IPS DF 6.9 (cell line): ENCODE measurements at regions not wholly inside any gene's neighbourhood (a gene's known extent, or its start where the extent isn't known, plus 50 kb on each side); places are given as distances from the start of the nearest gene placed in this dataset.

Experiments used
- DNase-seq: peaks from one replicate; pipeline ENCODE4 v3.0.0-alpha.2; 2013; ENCODE audit warnings: low read depth, low spot score
- H3K27ac ChIP-seq: one replicate; pipeline ENCODE4 v1.5.1; 2013; ENCODE audit warnings: low read length, control low read depth
- H3K27me3 ChIP-seq: 2 replicates; pipeline ENCODE4 v1.6.1; 2013; ENCODE audit warnings: mild to moderate bottlenecking, low read length; ENCODE audit not compliant: control insufficient read depth, insufficient read depth
- H3K36me3 ChIP-seq: 2 replicates; pipeline ENCODE4 v1.6.1; 2013; ENCODE audit warnings: low read length; ENCODE audit not compliant: control insufficient read depth, insufficient read depth
- H3K4me1 ChIP-seq: 2 replicates; pipeline ENCODE4 v1.6.1; 2013; ENCODE audit warnings: low read length; ENCODE audit not compliant: control insufficient read depth, insufficient read depth
- H3K4me3 ChIP-seq: 2 replicates; pipeline ENCODE4 v1.5.1; 2013; ENCODE audit warnings: mild to moderate bottlenecking, low read length
- H3K9me3 ChIP-seq: 2 replicates; pipeline ENCODE4 v1.6.1; 2013; ENCODE audit warnings: low read length, inconsistent platforms; ENCODE audit not compliant: control insufficient read depth, insufficient read depth
- WGBS: extraction: QIAGEN DNeasy Blood & Tissue Kit; methylation state at CpG from one replicate; pipeline ENCODE4 v1.1.7; 2013; ENCODE audit warnings: mixed read lengths, missing lambda C conversion rate; ENCODE audit not compliant: insufficient read length, insufficient coverage; 5-methylcytosine and 5-hydroxymethylcytosine counted together

GRCh38 chr10:49243610-49244283, 55.2 kb upstream of the C10orf71 start:
- Histone ChIP-seq H3K9me3 (no peaks in the 10 kb centered on the region), H3K27ac (no peak overlapping the region), H3K4me3 (no peak overlapping the region), H3K4me1 (0 out of 2 replicates have a peak, but pooled peaks cover 1% of the 10 kb centered on the region), H3K36me3 (no peaks in the 10 kb centered on the region), H3K27me3 (peaks cover 14% of the 10 kb centered on the region; the same call in 1 of the 2 replicates)
- DNase-seq = no peak
- WGBS = no CpG with 5 or more reads among the region's 6 CpGs

GRCh38 chr10:49243139-49243538, 54.9 kb upstream of the TMEM273 start:
- Histone ChIP-seq H3K4me1 (peaks cover 2% of the 10 kb centered on the region; the same call in 1 of the 2 replicates), H3K27me3 (peaks cover 14% of the 10 kb centered on the region; the same call in 1 of the 2 replicates), H3K27ac (no peak overlapping the region), H3K36me3 (no peaks in the 10 kb centered on the region), H3K4me3 (no peak overlapping the region), H3K9me3 (no peaks in the 10 kb centered on the region)
- DNase-seq = peak; percentile 27
- no CpG with 5 or more reads among the region's 10 CpGs for WGBS

GRCh38 chr10:49242604-49243003, 54.4 kb upstream of the TMEM273 start:
- peaks cover 3% of the 10 kb centered on the region; the same call in 1 of the 2 replicates for H3K4me1 ChIP-seq
- H3K36me3 ChIP-seq = no peaks in the 10 kb centered on the region
- no peak overlapping the region for H3K4me3 ChIP-seq
- no peak overlapping the region for H3K27ac ChIP-seq
- no peak for DNase-seq
- H3K27me3 ChIP-seq = peaks cover 14% of the 10 kb centered on the region; the same call in 1 of the 2 replicates
- no CpG with 5 or more reads among the region's 11 CpGs for WGBS
- H3K9me3 ChIP-seq = no peaks in the 10 kb centered on the region

GRCh38 chr10:49241385-49241784, 53.2 kb upstream of the TMEM273 start:
- Histone ChIP-seq H3K4me1 (peaks cover 3% of the 10 kb centered on the region; the same call in 1 of the 2 replicates), H3K27me3 (peaks cover 14% of the 10 kb centered on the region; the same call in 1 of the 2 replicates), H3K9me3 (no peaks in the 10 kb centered on the region), H3K36me3 (no peaks in the 10 kb centered on the region), H3K27ac (no peak overlapping the region), H3K4me3 (no peak overlapping the region)
- WGBS = no CpG with 5 or more reads among the region's 2 CpGs
- DNase-seq = no peak

GRCh38 chr10:49240946-49241345, 52.8 kb upstream of the TMEM273 start:
- Histone ChIP-seq H3K9me3 (no peaks in the 10 kb centered on the region), H3K27me3 (peaks cover 14% of the 10 kb centered on the region; the same call in 1 of the 2 replicates), H3K27ac (no peak overlapping the region), H3K4me1 (peaks cover 3% of the 10 kb centered on the region; the same call in 1 of the 2 replicates), H3K36me3 (no peaks in the 10 kb centered on the region), H3K4me3 (no peak overlapping the region)
- no peak for DNase-seq
- WGBS = no CpG with 5 or more reads among the region's 4 CpGs
